PC-9 (cell line): ENCODE measurements at regions not wholly inside any gene's neighbourhood (a gene's known extent, or its start where the extent isn't known, plus 50 kb on each side); places are given as distances from the start of the nearest gene placed in this dataset.

ENCODE experiments used
- BruUV-seq: library from RNA; stranded (reverse); fragments of 400-500 nt; replicated peaks from 2 replicates; lab custom pipeline; 2021; lab: Mats Ljungman, UMichigan
- CTCF ChIA-PET: fragments of 300-600 bp; sonication (Branson Sonifier 250); formaldehyde crosslinking; loops from one replicate; lab custom pipeline; 2022; ENCODE audit warnings: antibody characterized with exemption; lab: Charles Lee
- POLR2A ChIA-PET: fragments of 300-600 bp; sonication (Branson Sonifier 250); formaldehyde crosslinking; loops from one replicate; lab custom pipeline; 2022; ENCODE audit warnings: antibody characterized with exemption; ENCODE audit not compliant: unreplicated experiment; lab: Charles Lee
- DNase-seq, 2 experiments: peaks; one replicate each; pipeline versions ENCODE4 v3.0.0 to v3.0.0-alpha.2; 2015 to 2022; ENCODE audit warnings: mixed read lengths in 1 of 2
- H2AFZ ChIP-seq: fragments of 200-600 bp; sonication (generic); 2 replicates; pipeline ENCODE4 v1.8.1; 2017; ENCODE audit warnings: antibody characterized with exemption
- H3F3A ChIP-seq: fragments of 200-600 bp; sonication (generic); 2 replicates; pipeline ENCODE4 v1.8.1; 2017; ENCODE audit warnings: antibody characterized with exemption, mild to moderate bottlenecking, low read depth; ENCODE audit not compliant: insufficient read depth
- H3K27ac ChIP-seq: fragments of 200-600 bp; sonication (generic); 2 replicates; pipeline ENCODE4 v1.6.1; 2016; ENCODE audit warnings: mixed run types
- H3K27me3 ChIP-seq: fragments of 200-600 bp; sonication (generic); 2 replicates; pipeline ENCODE4 v1.6.1; 2016; ENCODE audit warnings: low read depth, mixed run types; ENCODE audit not compliant: insufficient read depth
- H3K36me3 ChIP-seq: fragments of 200-600 bp; sonication (generic); 2 replicates; pipeline ENCODE4 v1.6.1; 2016; ENCODE audit warnings: low read depth, mixed run types
- H3K4me1 ChIP-seq: fragments of 200-600 bp; sonication (generic); replicated peaks from 2 replicates; pipeline ENCODE4 v1.6.1; 2016; ENCODE audit warnings: mixed run types; ENCODE audit not compliant: insufficient read depth
- H3K4me2 ChIP-seq: fragments of 200-600 bp; sonication (generic); 2 replicates; pipeline ENCODE4 v1.6.1; 2017; ENCODE audit warnings: mixed run types
- H3K4me3 ChIP-seq: fragments of 200-600 bp; sonication (generic); 2 replicates; pipeline ENCODE4 v1.6.1; 2016; ENCODE audit warnings: mixed run types
- H3K79me2 ChIP-seq: fragments of 200-600 bp; sonication (generic); 2 replicates; pipeline ENCODE4 v1.6.1; 2017; ENCODE audit warnings: low read depth, mixed run types
- H3K9me2 ChIP-seq: fragments of 200-600 bp; sonication (generic); 2 replicates; pipeline ENCODE4 v1.8.1; 2017; ENCODE audit warnings: mild to moderate bottlenecking; ENCODE audit not compliant: insufficient read depth
- H3K9me3 ChIP-seq: fragments of 200-600 bp; sonication (generic); 2 replicates; pipeline ENCODE4 v1.8.1; 2016; ENCODE audit warnings: low read depth; ENCODE audit not compliant: insufficient read depth
- H4K20me1 ChIP-seq: fragments of 200-600 bp; sonication (generic); 2 replicates; pipeline ENCODE4 v1.8.1; 2017; ENCODE audit not compliant: insufficient read depth
- CTCF ChIP-seq: fragments of 200-600 bp; sonication (generic); conservative IDR thresholded peaks from 2 replicates; pipeline ENCODE4 v1.6.1; 2017; ENCODE audit warnings: mixed run types, antibody characterized with exemption, mild to moderate bottlenecking, moderate library complexity
- EZH2 ChIP-seq: fragments of 200-600 bp; sonication (generic); IDR thresholded peaks from 2 replicates; pipeline ENCODE4 v1.8.0; 2017; ENCODE audit warnings: antibody characterized with exemption, low read depth
- intact Hi-C: fragments of 100-400 bp; cut with micrococcal nuclease; formaldehyde crosslinking; loops from one replicate; pipeline ENCODE4 v1.10.0; 2022; ENCODE audit not compliant: unreplicated experiment

GRCh38 chr3:159237226-159237625 lies 435.4 kb downstream of the MFSD1 start:
- no peaks in the 10 kb centered on the region for H3K9me2 ChIP-seq

GRCh38 chr3:159238646-159239045 lies 436.8 kb downstream of the MFSD1 start:
- Histone ChIP-seq H3K27ac (no peak overlapping the region), H3K9me3 (no peaks in the 10 kb centered on the region), H3K9me2 (no peaks in the 10 kb centered on the region), H3K36me3 (no peaks in the 10 kb centered on the region), H4K20me1 (no peaks in the 10 kb centered on the region), H3K79me2 (no peaks in the 10 kb centered on the region), H3K27me3 (no peaks in the 10 kb centered on the region), H3K4me2 (no peak overlapping the region), H2AFZ (no peak overlapping the region), H3K4me1 (no peaks in the 10 kb centered on the region), H3F3A (no peaks in the 10 kb centered on the region), H3K4me3 (no peak overlapping the region)
- no TSS peak for BruUV-seq
- intact Hi-C loops = loop anchor here (5.0 kb wide), 1 partner anchor 636 kb away; no protein-coding TSS in a partner anchor
- DNase-seq = no peak
- TF ChIP-seq CTCF (no peak), EZH2 (no peak)
- ChIA-PET POLR2A (no interaction called here), CTCF (no interaction called here)

More at GRCh38 chr3:159237226-159237625, 435.4 kb downstream of the MFSD1 start:
- Histone ChIP-seq H4K20me1 (no peaks in the 10 kb centered on the region), H3K27ac (no peak overlapping the region), H3K79me2 (no peaks in the 10 kb centered on the region), H3K4me3 (no peak overlapping the region), H3K36me3 (no peaks in the 10 kb centered on the region), H3K9me3 (no peaks in the 10 kb centered on the region), H3K4me1 (no peaks in the 10 kb centered on the region), H3K27me3 (no peaks in the 10 kb centered on the region), H2AFZ (no peak overlapping the region), H3F3A (no peaks in the 10 kb centered on the region), H3K4me2 (no peak overlapping the region)
- BruUV-seq = no TSS peak
- intact Hi-C loops = loop anchor here (5.0 kb wide), 1 partner anchor 635 kb away; no protein-coding TSS in a partner anchor
- ChIA-PET POLR2A (interaction anchor here (0.6 kb wide), 1 partner anchor 39 kb away, joined by 4 read pairs; no protein-coding TSS in a partner anchor), CTCF (no interaction called here)
- TF ChIP-seq EZH2 (no peak), CTCF (no peak)
- DNase-seq = no peak

GRCh38 chr3:159239059-159239458 lies 437.2 kb downstream of the MFSD1 start:
- H3K4me2 ChIP-seq = no peak overlapping the region
- CTCF ChIA-PET = no interaction called here

More at GRCh38 chr3:159239059-159239458, 437.2 kb downstream of the MFSD1 start:
- POLR2A ChIA-PET = no interaction called here
- no TSS peak for BruUV-seq
- H3K27ac ChIP-seq = no peak overlapping the region
- H3K9me2 ChIP-seq = no peaks in the 10 kb centered on the region
- no peaks in the 10 kb centered on the region for H4K20me1 ChIP-seq
- H3K9me3 ChIP-seq = no peaks in the 10 kb centered on the region
- no peaks in the 10 kb centered on the region for H3F3A ChIP-seq
- H2AFZ ChIP-seq = no peak overlapping the region
- no peak for DNase-seq
- no peaks in the 10 kb centered on the region for H3K79me2 ChIP-seq
- no peak for TF ChIP-seq EZH2
- no peak for TF ChIP-seq CTCF
- H3K36me3 ChIP-seq = no peaks in the 10 kb centered on the region
- no peaks in the 10 kb centered on the region for H3K4me1 ChIP-seq
- intact Hi-C loops = loop anchor here (5.0 kb wide), 1 partner anchor 637 kb away; no protein-coding TSS in a partner anchor
- H3K4me3 ChIP-seq = no peak overlapping the region
- no peaks in the 10 kb centered on the region for H3K27me3 ChIP-seq
